ENCODE measurements at regions not wholly inside any gene's neighbourhood (a gene's known extent, or its start where the extent isn't known, plus 50 kb on each side); places are given as distances from the start of the nearest gene placed in this dataset.
"Not testable (repeated sequence)": the region's sequence is repeated elsewhere in the genome, so short reads cannot be mapped to it uniquely, and the experiment has no call there.

DNA sequence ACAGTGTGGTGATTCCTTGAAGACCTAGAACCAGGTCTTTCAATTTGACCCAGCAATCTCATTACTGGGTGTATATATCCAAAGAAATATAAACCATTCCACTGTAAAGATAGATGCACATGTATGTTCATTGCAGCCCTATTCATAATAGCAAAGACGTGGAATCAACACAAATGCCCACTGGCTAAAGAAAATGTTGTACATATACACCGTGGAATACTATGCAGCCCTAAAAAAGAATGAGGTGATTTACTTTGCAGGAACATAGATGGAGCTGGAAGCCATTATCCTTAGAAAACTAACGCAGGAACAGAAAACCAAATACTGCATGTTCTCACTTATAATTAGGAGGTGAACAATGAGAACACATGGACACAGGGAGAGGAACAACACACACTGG, 278.0 kb upstream of the KCND2 start:
- no peaks in the 10 kb centered on the region for H3K9me2 ChIP-seq (replicated peaks; ENCODE audit: insufficient read depth, low read length)
- no peaks in the 10 kb centered on the region for H3F3A ChIP-seq (ENCODE audit: insufficient read depth)
- H3K4me2 ChIP-seq (ENCODE audit: low read depth, low read length, poor library complexity, severe bottlenecking) = no peak overlapping the region
- H3K9me3 ChIP-seq (ENCODE audit: insufficient read depth, low read length) = no peaks in the 10 kb centered on the region
- H3K27ac ChIP-seq (ENCODE audit: low read depth, low read length) = no peak overlapping the region
- no peaks in the 10 kb centered on the region for H4K20me1 ChIP-seq (ENCODE audit: low read depth, low read length)
- no peaks in the 10 kb centered on the region for H3K79me2 ChIP-seq (ENCODE audit: insufficient read depth, low read length)
- no peaks in the 10 kb centered on the region for H3K27me3 ChIP-seq (ENCODE audit: low read length)
- H3K4me3 ChIP-seq (ENCODE audit: insufficient read depth, low read length, poor library complexity, severe bottlenecking) = no peak overlapping the region
- TF ChIP-seq EZH2phosphoT487 (conservative IDR thresholded peaks at IDR 0.05; ENCODE audit: low read length) = no peak
- H3K9ac ChIP-seq (ENCODE audit: low read length) = no peak overlapping the region
- H3K36me3 ChIP-seq (ENCODE audit: low read length) = no peaks in the 10 kb centered on the region
- H2AFZ ChIP-seq (ENCODE audit: low read depth, low read length, severe bottlenecking) = no peak overlapping the region

- Histone ChIP-seq H3K9ac (ENCODE audit: low read length) (no peak overlapping the region), H3K9me2 (replicated peaks; ENCODE audit: insufficient read depth, low read length) (no peaks in the 10 kb centered on the region), H3F3A (ENCODE audit: insufficient read depth) (no peaks in the 10 kb centered on the region), H3K4me3 (ENCODE audit: insufficient read depth, low read length, poor library complexity, severe bottlenecking) (no peak overlapping the region), H3K36me3 (ENCODE audit: low read length) (no peaks in the 10 kb centered on the region), H3K4me2 (ENCODE audit: low read depth, low read length, poor library complexity, severe bottlenecking) (no peak overlapping the region), H4K20me1 (ENCODE audit: low read depth, low read length) (no peaks in the 10 kb centered on the region), H3K27ac (ENCODE audit: low read depth, low read length) (no peak overlapping the region), H3K27me3 (ENCODE audit: low read length) (no peaks in the 10 kb centered on the region), H3K9me3 (ENCODE audit: insufficient read depth, low read length) (no peaks in the 10 kb centered on the region), H2AFZ (ENCODE audit: low read depth, low read length, severe bottlenecking) (no peak overlapping the region), H3K79me2 (ENCODE audit: insufficient read depth, low read length) (no peaks in the 10 kb centered on the region)
- TF ChIP-seq, protein P1, sequence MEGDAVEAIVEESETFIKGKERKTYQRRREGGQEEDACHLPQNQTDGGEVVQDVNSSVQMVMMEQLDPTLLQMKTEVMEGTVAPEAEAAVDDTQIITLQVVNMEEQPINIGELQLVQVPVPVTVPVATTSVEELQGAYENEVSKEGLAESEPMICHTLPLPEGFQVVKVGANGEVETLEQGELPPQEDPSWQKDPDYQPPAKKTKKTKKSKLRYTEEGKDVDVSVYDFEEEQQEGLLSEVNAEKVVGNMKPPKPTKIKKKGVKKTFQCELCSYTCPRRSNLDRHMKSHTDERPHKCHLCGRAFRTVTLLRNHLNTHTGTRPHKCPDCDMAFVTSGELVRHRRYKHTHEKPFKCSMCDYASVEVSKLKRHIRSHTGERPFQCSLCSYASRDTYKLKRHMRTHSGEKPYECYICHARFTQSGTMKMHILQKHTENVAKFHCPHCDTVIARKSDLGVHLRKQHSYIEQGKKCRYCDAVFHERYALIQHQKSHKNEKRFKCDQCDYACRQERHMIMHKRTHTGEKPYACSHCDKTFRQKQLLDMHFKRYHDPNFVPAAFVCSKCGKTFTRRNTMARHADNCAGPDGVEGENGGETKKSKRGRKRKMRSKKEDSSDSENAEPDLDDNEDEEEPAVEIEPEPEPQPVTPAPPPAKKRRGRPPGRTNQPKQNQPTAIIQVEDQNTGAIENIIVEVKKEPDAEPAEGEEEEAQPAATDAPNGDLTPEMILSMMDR (IDR thresholded peaks at IDR 0.05; ENCODE audit: insufficient read depth, low read length, poor library complexity, severe bottlenecking) = no peak
- no peak for TF ChIP-seq EZH2phosphoT487 (conservative IDR thresholded peaks at IDR 0.05; ENCODE audit: low read length)
Observed at GRCh38 chr7:119996634-119997033, 276.3 kb upstream of the KCND2 start.

- no peaks in the 10 kb centered on the region for H4K20me1 ChIP-seq (ENCODE audit: low read depth, low read length)
- no peaks in the 10 kb centered on the region for H3K9me2 ChIP-seq (replicated peaks; ENCODE audit: insufficient read depth, low read length)
- no peaks in the 10 kb centered on the region for H3K9me3 ChIP-seq (ENCODE audit: insufficient read depth, low read length)
- H3K9ac ChIP-seq (ENCODE audit: low read length) = no peak overlapping the region
- H3K4me3 ChIP-seq (ENCODE audit: insufficient read depth, low read length, poor library complexity, severe bottlenecking) = no peak overlapping the region
- no peak for TF ChIP-seq EZH2phosphoT487 (conservative IDR thresholded peaks at IDR 0.05; ENCODE audit: low read length)
- no peak overlapping the region for H3K4me2 ChIP-seq (ENCODE audit: low read depth, low read length, poor library complexity, severe bottlenecking)
- H3K27ac ChIP-seq (ENCODE audit: low read depth, low read length) = no peak overlapping the region
- no peaks in the 10 kb centered on the region for H3F3A ChIP-seq (ENCODE audit: insufficient read depth)
- H3K36me3 ChIP-seq (ENCODE audit: low read length) = no peaks in the 10 kb centered on the region
- H3K27me3 ChIP-seq (ENCODE audit: low read length) = no peaks in the 10 kb centered on the region
- H2AFZ ChIP-seq (ENCODE audit: low read depth, low read length, severe bottlenecking) = no peak overlapping the region
- no peaks in the 10 kb centered on the region for H3K79me2 ChIP-seq (ENCODE audit: insufficient read depth, low read length)
Observed at GRCh38 chr7:119999738-120000475, 273.1 kb upstream of the KCND2 start.

DNA sequence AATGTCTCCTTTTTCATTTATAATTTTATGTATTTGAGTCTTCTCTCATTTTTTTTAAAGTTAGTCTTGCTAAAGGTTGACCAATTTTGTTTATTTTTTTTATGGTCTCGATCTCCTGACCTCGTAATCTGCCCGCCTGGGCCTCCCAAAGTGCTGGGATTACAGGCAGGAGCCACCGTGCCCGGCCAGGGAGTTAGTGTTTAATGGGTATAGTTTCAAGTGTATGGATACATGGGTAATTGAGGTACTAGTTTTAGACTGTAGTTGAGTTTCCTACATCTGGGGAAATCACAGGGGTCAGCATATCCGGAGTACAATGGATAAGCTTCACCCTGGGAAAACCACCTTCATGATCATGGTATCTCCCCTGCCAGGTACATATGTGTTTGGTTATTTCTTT, 267.3 kb upstream of the KCND2 start:
- Histone ChIP-seq H3K4me3 (ENCODE audit: insufficient read depth, low read length, poor library complexity, severe bottlenecking) (no peak overlapping the region), H3K9me2 (replicated peaks; ENCODE audit: insufficient read depth, low read length) (no peaks in the 10 kb centered on the region)

GRCh38 chr7:120014301-120014700, 258.7 kb upstream of the KCND2 start:
- H3K4me3 ChIP-seq (ENCODE audit: insufficient read depth, low read length, poor library complexity, severe bottlenecking); H4K20me1 ChIP-seq (ENCODE audit: low read depth, low read length); H3K9ac ChIP-seq (ENCODE audit: low read length); H3K9me2 ChIP-seq (replicated peaks; ENCODE audit: insufficient read depth, low read length); H3K9me3 ChIP-seq (ENCODE audit: insufficient read depth, low read length); H3K27me3 ChIP-seq (ENCODE audit: low read length); H3F3A ChIP-seq (ENCODE audit: insufficient read depth); H3K27ac ChIP-seq (ENCODE audit: low read depth, low read length); H3K4me2 ChIP-seq (ENCODE audit: low read depth, low read length, poor library complexity, severe bottlenecking); H3K36me3 ChIP-seq (ENCODE audit: low read length); H2AFZ ChIP-seq (ENCODE audit: low read depth, low read length, severe bottlenecking); H3K79me2 ChIP-seq (ENCODE audit: insufficient read depth, low read length): not testable (repeated sequence)

More for the DNA sequence above, 267.3 kb upstream of the KCND2 start:
- Histone ChIP-seq H3K36me3 (ENCODE audit: low read length) (no peaks in the 10 kb centered on the region), H3F3A (ENCODE audit: insufficient read depth) (no peaks in the 10 kb centered on the region), H3K9me3 (ENCODE audit: insufficient read depth, low read length) (no peaks in the 10 kb centered on the region), H2AFZ (ENCODE audit: low read depth, low read length, severe bottlenecking) (no peak overlapping the region), H3K79me2 (ENCODE audit: insufficient read depth, low read length) (no peaks in the 10 kb centered on the region), H4K20me1 (ENCODE audit: low read depth, low read length) (no peaks in the 10 kb centered on the region), H3K27ac (ENCODE audit: low read depth, low read length) (no peak overlapping the region), H3K27me3 (ENCODE audit: low read length) (no peaks in the 10 kb centered on the region), H3K4me2 (ENCODE audit: low read depth, low read length, poor library complexity, severe bottlenecking) (no peak overlapping the region), H3K9ac (ENCODE audit: low read length) (no peak overlapping the region)
- TF ChIP-seq, protein P1 (IDR thresholded peaks at IDR 0.05; ENCODE audit: insufficient read depth, low read length, poor library complexity, severe bottlenecking) = no peak
- no peak for TF ChIP-seq EZH2phosphoT487 (conservative IDR thresholded peaks at IDR 0.05; ENCODE audit: low read length)
